Ishikawa (cell line): ENCODE measurements at regions not wholly inside any gene's neighbourhood (a gene's known extent, or its start where the extent isn't known, plus 50 kb on each side); places are given as distances from the start of the nearest gene placed in this dataset.

Experiments
- CEBPB ChIP-seq: IDR thresholded peaks from 2 replicates; pipeline ENCODE4 v1.6.1; 2012
- CREB1 ChIP-seq: IDR thresholded peaks from 2 replicates; pipeline ENCODE4 v1.6.1; 2012; ENCODE audit warnings: low read depth
- NFIC ChIP-seq: IDR thresholded peaks from 2 replicates; pipeline ENCODE4 v1.6.1; 2012
- RAD21 ChIP-seq: IDR thresholded peaks from 2 replicates; pipeline ENCODE4 v1.6.1; 2012; ENCODE audit warnings: low read depth
- REST ChIP-seq: IDR thresholded peaks from 2 replicates; pipeline ENCODE4 v1.6.1; 2012; ENCODE audit warnings: low read depth, mild to moderate bottlenecking
- TAF1 ChIP-seq: IDR thresholded peaks from 2 replicates; pipeline ENCODE4 v1.6.1; 2012; ENCODE audit warnings: low read depth, mild to moderate bottlenecking
- TEAD4 ChIP-seq: IDR thresholded peaks from 2 replicates; pipeline ENCODE4 v1.6.1; 2012
- YY1 ChIP-seq: IDR thresholded peaks from 2 replicates; pipeline ENCODE4 v1.6.1; 2012; ENCODE audit warnings: low read depth
- ZBTB7A ChIP-seq: IDR thresholded peaks from 2 replicates; pipeline ENCODE4 v1.6.1; 2012; ENCODE audit warnings: low read depth
- TF ChIP-seq, protein P1 (sequence below): IDR thresholded peaks from 2 replicates; pipeline ENCODE4 v1.6.1; 2012
- TF ChIP-seq, protein P2 (sequence below): IDR thresholded peaks from 2 replicates; pipeline ENCODE4 v1.6.1; 2012

- TF ChIP-seq, protein P1, sequence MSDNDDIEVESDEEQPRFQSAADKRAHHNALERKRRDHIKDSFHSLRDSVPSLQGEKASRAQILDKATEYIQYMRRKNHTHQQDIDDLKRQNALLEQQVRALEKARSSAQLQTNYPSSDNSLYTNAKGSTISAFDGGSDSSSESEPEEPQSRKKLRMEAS = no peak
- TF ChIP-seq CREB1 (no peak), NFIC (no peak), YY1 (no peak), CEBPB (no peak), ZBTB7A (no peak), TEAD4 (no peak), RAD21 (no peak), TAF1 (no peak), REST (no peak)
- TF ChIP-seq, protein P2, sequence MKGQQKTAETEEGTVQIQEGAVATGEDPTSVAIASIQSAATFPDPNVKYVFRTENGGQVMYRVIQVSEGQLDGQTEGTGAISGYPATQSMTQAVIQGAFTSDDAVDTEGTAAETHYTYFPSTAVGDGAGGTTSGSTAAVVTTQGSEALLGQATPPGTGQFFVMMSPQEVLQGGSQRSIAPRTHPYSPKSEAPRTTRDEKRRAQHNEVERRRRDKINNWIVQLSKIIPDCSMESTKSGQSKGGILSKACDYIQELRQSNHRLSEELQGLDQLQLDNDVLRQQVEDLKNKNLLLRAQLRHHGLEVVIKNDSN = no peak
Measured at GRCh38 chr13:108003626-108004025, 211.7 kb downstream of the LIG4 start.
